Keratinocyte (primary cell): ENCODE measurements at regions not wholly inside any gene's neighbourhood (a gene's known extent, or its start where the extent isn't known, plus 50 kb on each side); places are given as distances from the start of the nearest gene placed in this dataset.

ENCODE experiments used
- EZH2 ChIP-seq: IDR thresholded peaks from one replicate; pipeline ENCODE4 v1.6.1; 2012; ENCODE audit warnings: inconsistent platforms, mild to moderate bottlenecking, low read length, moderate library complexity
- TF ChIP-seq, protein P1 (sequence below), 3 experiments: IDR thresholded peaks in 1 of 3; conservative IDR thresholded peaks in 1 of 3; optimal IDR thresholded peaks in 1 of 3; 2 replicates in 2 of 3; 3 replicates in 1 of 3; pipeline versions ENCODE3 to v1.5.1; 2011; ENCODE audit warnings: low read length in 3 of 3, mild to moderate bottlenecking in 3 of 3, moderate library complexity in 2 of 3, control low read depth in 1 of 3, inconsistent platforms in 1 of 3; ENCODE audit not compliant: insufficient read depth in 2 of 3; ENCODE audit errors: extremely low read depth in 1 of 3

DNA sequence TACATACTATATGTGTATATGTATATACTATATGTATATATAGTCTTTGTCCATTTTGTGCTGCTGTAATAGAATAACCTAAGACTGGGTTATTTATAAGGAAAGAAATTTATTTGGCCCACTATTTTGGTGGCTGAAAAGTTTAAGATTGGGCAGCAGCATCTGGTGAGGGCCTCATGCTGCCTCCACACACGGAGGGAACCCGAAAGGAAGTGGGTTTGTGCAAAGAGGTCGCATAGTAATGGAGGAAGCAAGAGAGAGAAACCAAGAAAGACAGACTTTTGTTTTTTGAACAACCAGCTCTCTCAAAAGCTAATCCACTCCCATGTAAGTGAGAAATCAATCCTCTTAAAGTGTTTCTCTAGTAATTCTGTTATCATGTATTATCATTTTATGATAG, 1147.3 kb downstream of the NCAM2 start:
- TF ChIP-seq EZH2: no peak
- TF ChIP-seq, protein P1, sequence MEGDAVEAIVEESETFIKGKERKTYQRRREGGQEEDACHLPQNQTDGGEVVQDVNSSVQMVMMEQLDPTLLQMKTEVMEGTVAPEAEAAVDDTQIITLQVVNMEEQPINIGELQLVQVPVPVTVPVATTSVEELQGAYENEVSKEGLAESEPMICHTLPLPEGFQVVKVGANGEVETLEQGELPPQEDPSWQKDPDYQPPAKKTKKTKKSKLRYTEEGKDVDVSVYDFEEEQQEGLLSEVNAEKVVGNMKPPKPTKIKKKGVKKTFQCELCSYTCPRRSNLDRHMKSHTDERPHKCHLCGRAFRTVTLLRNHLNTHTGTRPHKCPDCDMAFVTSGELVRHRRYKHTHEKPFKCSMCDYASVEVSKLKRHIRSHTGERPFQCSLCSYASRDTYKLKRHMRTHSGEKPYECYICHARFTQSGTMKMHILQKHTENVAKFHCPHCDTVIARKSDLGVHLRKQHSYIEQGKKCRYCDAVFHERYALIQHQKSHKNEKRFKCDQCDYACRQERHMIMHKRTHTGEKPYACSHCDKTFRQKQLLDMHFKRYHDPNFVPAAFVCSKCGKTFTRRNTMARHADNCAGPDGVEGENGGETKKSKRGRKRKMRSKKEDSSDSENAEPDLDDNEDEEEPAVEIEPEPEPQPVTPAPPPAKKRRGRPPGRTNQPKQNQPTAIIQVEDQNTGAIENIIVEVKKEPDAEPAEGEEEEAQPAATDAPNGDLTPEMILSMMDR (optimal IDR thresholded peaks at IDR 0.05 in 1 of 3, IDR thresholded peaks at IDR 0.05 in 1 of 3, conservative IDR thresholded peaks at IDR 0.05 in 1 of 3; ENCODE audit: extremely low read depth in 1 of 3, insufficient read depth in 2 of 3, low read length in 3 of 3): no peak
